ENCODE measurements at regions not wholly inside any gene's neighbourhood (a gene's known extent, or its start where the extent isn't known, plus 50 kb on each side); places are given as distances from the start of the nearest gene placed in this dataset.

DNA sequence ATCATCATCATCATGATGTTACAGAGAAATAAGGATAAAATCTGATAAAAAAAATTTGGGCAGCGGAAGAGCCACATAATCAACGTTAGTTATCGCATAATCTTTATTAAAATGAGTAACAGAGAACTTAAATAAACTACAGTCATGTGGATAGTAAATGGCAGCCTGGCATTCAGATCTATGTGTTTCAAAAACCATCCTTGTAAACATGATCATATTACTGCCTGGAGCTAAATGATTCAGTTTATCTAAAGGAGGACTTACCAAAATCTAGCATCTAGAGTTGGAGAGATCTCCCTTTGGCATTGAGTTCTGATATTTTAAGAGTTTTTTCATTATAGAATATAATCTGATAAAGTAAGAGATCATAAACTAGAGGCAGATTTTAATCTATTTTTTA, 200.1 kb upstream of the MGAT4C start:
- Mint-ChIP-seq H3K36me3 (ENCODE audit: low read depth) (no peaks in the 10 kb centered on the region), H3K9me3 (no peaks in the 10 kb centered on the region), H3K27ac (no peak overlapping the region), H3K4me3 (no peak overlapping the region), H3K4me1 (ENCODE audit: low read depth) (no peaks in the 10 kb centered on the region), H3K27me3 (no peaks in the 10 kb centered on the region)
- no peaks in the 10 kb centered on the region for H3K27me3 ChIP-seq (ENCODE audit: control insufficient read depth in 1 of 2, insufficient read depth in 2 of 2, low read length in 2 of 2)
- no peaks in the 10 kb centered on the region for H3K9me3 ChIP-seq (ENCODE audit: control insufficient read depth in 1 of 2, insufficient read depth in 1 of 2, low read length in 2 of 2)
- H3K4me3 ChIP-seq (ENCODE audit: low read length): no peak overlapping the region
- no peaks in the 10 kb centered on the region for H3K4me1 ChIP-seq (ENCODE audit: insufficient read depth, low read length)
- TF ChIP-seq, protein P1, sequence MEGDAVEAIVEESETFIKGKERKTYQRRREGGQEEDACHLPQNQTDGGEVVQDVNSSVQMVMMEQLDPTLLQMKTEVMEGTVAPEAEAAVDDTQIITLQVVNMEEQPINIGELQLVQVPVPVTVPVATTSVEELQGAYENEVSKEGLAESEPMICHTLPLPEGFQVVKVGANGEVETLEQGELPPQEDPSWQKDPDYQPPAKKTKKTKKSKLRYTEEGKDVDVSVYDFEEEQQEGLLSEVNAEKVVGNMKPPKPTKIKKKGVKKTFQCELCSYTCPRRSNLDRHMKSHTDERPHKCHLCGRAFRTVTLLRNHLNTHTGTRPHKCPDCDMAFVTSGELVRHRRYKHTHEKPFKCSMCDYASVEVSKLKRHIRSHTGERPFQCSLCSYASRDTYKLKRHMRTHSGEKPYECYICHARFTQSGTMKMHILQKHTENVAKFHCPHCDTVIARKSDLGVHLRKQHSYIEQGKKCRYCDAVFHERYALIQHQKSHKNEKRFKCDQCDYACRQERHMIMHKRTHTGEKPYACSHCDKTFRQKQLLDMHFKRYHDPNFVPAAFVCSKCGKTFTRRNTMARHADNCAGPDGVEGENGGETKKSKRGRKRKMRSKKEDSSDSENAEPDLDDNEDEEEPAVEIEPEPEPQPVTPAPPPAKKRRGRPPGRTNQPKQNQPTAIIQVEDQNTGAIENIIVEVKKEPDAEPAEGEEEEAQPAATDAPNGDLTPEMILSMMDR (IDR thresholded peaks at IDR 0.05): no peak
- ATAC-seq (ENCODE audit: poor library complexity) (no peak), DNase-seq (no peak)
- H3K27ac ChIP-seq (ENCODE audit: low read depth in 1 of 2, low read length in 2 of 2): no peak overlapping the region
- POLR2A ChIA-PET: no interaction called here
- CTCF ChIA-PET: no interaction called here
- intact Hi-C loops (cut with DNase I, micrococcal nuclease): no loop called here
- no peaks in the 10 kb centered on the region for H3K36me3 ChIP-seq (ENCODE audit: insufficient read depth, low read length)

DNA sequence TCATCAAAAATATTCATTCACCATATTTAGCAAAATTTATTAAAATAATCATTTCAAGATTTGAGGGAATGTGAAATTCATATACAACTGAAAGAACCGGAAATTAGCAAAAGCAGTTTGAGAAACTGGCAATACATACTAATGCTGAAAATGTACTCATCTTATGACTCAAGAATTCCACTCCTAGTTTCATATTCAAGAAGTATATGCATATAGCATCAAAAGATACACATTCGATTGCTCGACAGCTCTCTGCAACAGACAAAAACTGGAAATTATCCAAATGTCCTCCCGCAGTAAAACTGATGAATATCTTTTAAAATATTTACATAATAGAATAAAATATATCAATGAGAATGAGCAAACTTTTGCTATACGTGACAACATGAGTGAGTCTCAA, 189.2 kb upstream of the MGAT4C start:
- H3K36me3 Mint-ChIP-seq (ENCODE audit: low read depth): no peaks in the 10 kb centered on the region
- H3K4me1 ChIP-seq (ENCODE audit: insufficient read depth, low read length): no peaks in the 10 kb centered on the region
- no peak for DNase-seq
- H3K4me1 Mint-ChIP-seq (ENCODE audit: low read depth): no peaks in the 10 kb centered on the region
- ChIA-PET POLR2A (no interaction called here), CTCF (no interaction called here)
- intact Hi-C loops (cut with DNase I, micrococcal nuclease): no loop called here
- no peak overlapping the region for H3K27ac Mint-ChIP-seq
- TF ChIP-seq, protein P1 (IDR thresholded peaks at IDR 0.05): no peak
- peaks cover 9% of the 10 kb centered on the region for H3K9me3 Mint-ChIP-seq
- no peaks in the 10 kb centered on the region for H3K27me3 ChIP-seq (ENCODE audit: control insufficient read depth in 1 of 2, insufficient read depth in 2 of 2, low read length in 2 of 2)
- no peak for ATAC-seq (ENCODE audit: poor library complexity)
- peaks cover 0 to 5% of the 10 kb centered on the region in 2 experiments for H3K9me3 ChIP-seq (ENCODE audit: control insufficient read depth in 1 of 2, insufficient read depth in 1 of 2, low read length in 2 of 2)
- H3K27me3 Mint-ChIP-seq: no peaks in the 10 kb centered on the region
- H3K4me3 ChIP-seq (ENCODE audit: low read length): no peak overlapping the region
- H3K36me3 ChIP-seq (ENCODE audit: insufficient read depth, low read length): no peaks in the 10 kb centered on the region
- H3K4me3 Mint-ChIP-seq: no peak overlapping the region
- no peak overlapping the region for H3K27ac ChIP-seq (ENCODE audit: low read depth in 1 of 2, low read length in 2 of 2)

DNA sequence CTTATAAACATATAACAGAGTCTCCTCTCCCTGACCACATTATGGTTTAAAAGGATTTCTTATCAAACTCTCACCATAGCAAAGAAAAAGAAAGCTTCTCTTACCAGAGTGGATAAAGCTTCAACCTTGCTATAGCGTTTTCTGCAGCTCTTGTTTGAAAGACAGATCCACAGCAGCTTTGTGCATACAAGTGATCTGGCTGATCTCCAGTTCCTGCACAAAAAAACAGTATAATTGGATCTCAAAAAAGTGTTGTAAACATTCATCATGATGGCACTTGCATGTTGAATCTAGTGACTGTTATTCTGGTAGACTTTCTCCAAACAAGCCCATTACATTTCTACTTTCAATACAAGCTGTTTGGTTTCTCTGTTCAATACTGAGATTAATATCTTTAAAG, 178.9 kb upstream of the MGAT4C start:
- DNase-seq (no peak), ATAC-seq (ENCODE audit: poor library complexity) (no peak)
- no peaks in the 10 kb centered on the region for H3K36me3 ChIP-seq (ENCODE audit: insufficient read depth, low read length)
- no peaks in the 10 kb centered on the region for H3K36me3 Mint-ChIP-seq (ENCODE audit: low read depth)
- H3K27me3 ChIP-seq (ENCODE audit: control insufficient read depth in 1 of 2, insufficient read depth in 2 of 2, low read length in 2 of 2): no peaks in the 10 kb centered on the region
- TF ChIP-seq, protein P1 (IDR thresholded peaks at IDR 0.05): no peak
- no peaks in the 10 kb centered on the region for H3K4me1 Mint-ChIP-seq (ENCODE audit: low read depth)
- no peak overlapping the region for H3K4me3 ChIP-seq (ENCODE audit: low read length)
- intact Hi-C loops (cut with DNase I, micrococcal nuclease): no loop called here
- H3K9me3 Mint-ChIP-seq: peaks cover 14% of the 10 kb centered on the region
- H3K27ac Mint-ChIP-seq: no peak overlapping the region
- H3K4me3 Mint-ChIP-seq: no peak overlapping the region
- H3K27ac ChIP-seq (ENCODE audit: low read depth in 1 of 2, low read length in 2 of 2): no peak overlapping the region
- H3K27me3 Mint-ChIP-seq: no peaks in the 10 kb centered on the region
- no peaks in the 10 kb centered on the region for H3K4me1 ChIP-seq (ENCODE audit: insufficient read depth, low read length)
- CTCF ChIA-PET: no interaction called here
- POLR2A ChIA-PET: no interaction called here
- H3K9me3 ChIP-seq (ENCODE audit: control insufficient read depth in 1 of 2, insufficient read depth in 1 of 2, low read length in 2 of 2): peaks cover 0 to 9% of the 10 kb centered on the region in 2 experiments

Measured in CD4-positive, alpha-beta T cell (primary cell).